Bronchial epithelial cell (primary cell): ENCODE measurements at regions not wholly inside any gene's neighbourhood (a gene's known extent, or its start where the extent isn't known, plus 50 kb on each side); places are given as distances from the start of the nearest gene placed in this dataset.
"Not testable (repeated sequence)": the region's sequence is repeated elsewhere in the genome, so short reads cannot be mapped to it uniquely, and the experiment has no call there.

ENCODE experiments used
- DNase-seq: peaks from one replicate; pipeline ENCODE4 v3.0.0-alpha.2; 2010; ENCODE audit warnings: low read depth
- FAIRE-seq: peaks from 2 replicates; lab custom pipeline; 2011; peaks lifted over from hg19 to GRCh38; lab: Jason Lieb, UNC
- H3K27me3 ChIP-seq: 2 replicates; pipeline ENCODE4 v1.5.1; 2011; ENCODE audit warnings: low read length; ENCODE audit not compliant: control insufficient read depth, insufficient read depth
- H3K36me3 ChIP-seq: 2 replicates; pipeline ENCODE4 v1.5.1; 2011; ENCODE audit warnings: low read length; ENCODE audit not compliant: control insufficient read depth, insufficient read depth
- H3K4me3 ChIP-seq: 2 replicates; pipeline ENCODE4 v1.5.1; 2011; ENCODE audit warnings: mild to moderate bottlenecking, low read depth, low read length, control low read depth
- TF ChIP-seq, protein P1 (sequence below): IDR thresholded peaks from 2 replicates; pipeline ENCODE4 v1.5.1; 2011; ENCODE audit warnings: mild to moderate bottlenecking, moderate library complexity, low read length, control low read depth, inconsistent platforms; ENCODE audit not compliant: insufficient read depth, severe bottlenecking

DNA sequence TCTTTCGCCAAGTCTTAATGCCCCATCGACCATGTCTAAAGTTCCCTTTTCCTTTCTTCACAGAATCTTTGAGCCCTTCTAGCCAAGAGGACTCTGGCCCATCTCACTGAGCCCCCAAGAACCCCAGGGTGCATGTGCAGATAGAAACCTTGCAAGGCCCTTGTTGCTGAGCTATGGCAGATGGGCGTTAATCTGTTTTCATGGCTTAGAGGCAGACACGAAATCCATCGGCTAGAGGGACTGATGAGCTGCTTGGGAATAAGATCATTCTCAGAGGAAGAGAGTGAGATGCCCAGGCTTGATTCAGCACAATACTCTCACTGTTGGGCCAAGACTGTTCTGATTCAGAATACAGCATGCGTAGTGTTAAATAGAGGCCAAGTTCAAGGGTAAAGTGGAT lies 262.5 kb upstream of the C9orf72 start:
- H3K4me3 ChIP-seq = no peak overlapping the region
- DNase-seq = no peak
- TF ChIP-seq, protein P1, sequence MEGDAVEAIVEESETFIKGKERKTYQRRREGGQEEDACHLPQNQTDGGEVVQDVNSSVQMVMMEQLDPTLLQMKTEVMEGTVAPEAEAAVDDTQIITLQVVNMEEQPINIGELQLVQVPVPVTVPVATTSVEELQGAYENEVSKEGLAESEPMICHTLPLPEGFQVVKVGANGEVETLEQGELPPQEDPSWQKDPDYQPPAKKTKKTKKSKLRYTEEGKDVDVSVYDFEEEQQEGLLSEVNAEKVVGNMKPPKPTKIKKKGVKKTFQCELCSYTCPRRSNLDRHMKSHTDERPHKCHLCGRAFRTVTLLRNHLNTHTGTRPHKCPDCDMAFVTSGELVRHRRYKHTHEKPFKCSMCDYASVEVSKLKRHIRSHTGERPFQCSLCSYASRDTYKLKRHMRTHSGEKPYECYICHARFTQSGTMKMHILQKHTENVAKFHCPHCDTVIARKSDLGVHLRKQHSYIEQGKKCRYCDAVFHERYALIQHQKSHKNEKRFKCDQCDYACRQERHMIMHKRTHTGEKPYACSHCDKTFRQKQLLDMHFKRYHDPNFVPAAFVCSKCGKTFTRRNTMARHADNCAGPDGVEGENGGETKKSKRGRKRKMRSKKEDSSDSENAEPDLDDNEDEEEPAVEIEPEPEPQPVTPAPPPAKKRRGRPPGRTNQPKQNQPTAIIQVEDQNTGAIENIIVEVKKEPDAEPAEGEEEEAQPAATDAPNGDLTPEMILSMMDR = no peak
- FAIRE-seq = no peak
- H3K27me3 ChIP-seq = peaks cover 2% of the 10 kb centered on the region
- H3K36me3 ChIP-seq = no peaks in the 10 kb centered on the region

DNA sequence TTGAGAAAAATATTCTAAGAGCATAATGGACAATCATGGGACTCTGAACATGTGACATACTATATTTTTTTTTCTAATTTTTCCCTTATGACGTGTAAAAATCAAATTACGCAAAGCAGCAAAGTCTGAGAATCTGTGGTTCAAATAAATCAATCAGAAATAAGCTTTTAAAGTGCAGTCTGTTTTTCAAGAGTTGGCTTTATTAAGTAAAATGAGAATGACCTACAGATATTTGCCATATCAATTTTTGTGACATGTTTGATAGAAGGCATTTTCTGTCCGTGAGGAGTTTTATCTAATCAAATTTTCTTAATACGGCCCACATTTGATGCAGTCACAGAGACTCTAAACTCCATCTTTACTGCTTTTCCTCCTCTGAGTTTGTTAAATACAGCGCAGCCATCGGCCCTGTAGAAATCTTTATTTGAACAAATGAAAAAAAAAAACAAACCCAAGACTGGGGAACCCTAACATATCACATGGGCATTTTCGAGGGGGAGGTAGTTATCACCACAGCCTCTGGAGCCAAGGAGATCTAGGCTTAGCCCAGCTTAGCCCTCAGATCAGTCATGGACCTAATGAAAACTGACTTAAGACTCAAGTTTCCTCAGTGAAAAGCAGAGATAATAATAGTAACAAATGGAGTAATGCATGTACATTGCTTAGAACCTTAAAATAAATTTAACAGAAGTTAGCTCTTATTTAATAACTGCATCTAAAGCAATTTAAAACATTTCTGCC lies 263.6 kb upstream of the C9orf72 start:
- FAIRE-seq = no peak
- DNase-seq = no peak
- Histone ChIP-seq H3K36me3 (no peaks in the 10 kb centered on the region), H3K4me3 (no peak overlapping the region), H3K27me3 (peaks cover 2% of the 10 kb centered on the region)
- TF ChIP-seq, protein P1 = no peak

DNA sequence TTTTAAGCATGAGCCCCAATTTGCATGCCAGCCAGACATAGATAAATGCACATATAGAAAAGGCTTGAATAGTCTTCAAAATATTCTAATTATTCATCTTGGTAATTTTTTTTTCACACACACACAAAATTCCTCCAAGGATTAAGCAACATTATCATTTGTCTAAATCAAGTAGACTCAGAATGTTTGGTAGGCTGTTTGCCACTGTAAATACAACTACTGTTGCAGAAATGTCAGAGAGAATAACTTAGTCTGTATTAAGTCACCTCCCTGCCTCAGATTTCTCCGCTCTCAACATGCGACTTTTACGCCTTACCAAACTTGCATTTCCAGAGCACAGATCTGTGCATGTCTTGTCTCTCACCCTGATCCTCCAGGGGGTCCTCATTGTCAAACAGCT lies 265.6 kb upstream of the C9orf72 start:
- DNase-seq = no peak
- FAIRE-seq = no peak

DNA sequence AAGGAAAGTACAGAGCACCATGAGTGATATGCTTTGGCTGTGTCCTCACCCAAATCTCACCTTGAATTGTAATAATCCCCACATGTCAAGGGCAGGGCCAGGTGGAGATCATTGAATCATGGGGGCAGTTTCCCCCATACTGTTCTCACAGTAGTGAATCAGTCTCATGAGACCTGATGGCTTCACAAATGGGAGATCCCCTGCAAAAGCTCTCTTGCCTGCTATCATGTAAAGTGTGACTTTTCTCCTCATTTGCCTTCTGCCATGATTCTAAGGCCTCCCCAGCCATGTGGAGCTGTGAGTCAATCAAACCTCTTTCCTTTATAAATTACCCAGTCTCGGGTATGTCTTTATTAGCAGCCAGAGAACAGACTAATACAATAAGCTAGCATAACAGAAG lies 266.5 kb upstream of the C9orf72 start:
- not testable (repeated sequence) for H3K36me3 ChIP-seq, DNase-seq, H3K27me3 ChIP-seq, FAIRE-seq, H3K4me3 ChIP-seq

More for the DNA sequence above, 265.6 kb upstream of the C9orf72 start:
- H3K36me3 ChIP-seq = no peaks in the 10 kb centered on the region
- H3K4me3 ChIP-seq = no peak overlapping the region
- H3K27me3 ChIP-seq = peaks cover 2% of the 10 kb centered on the region
- TF ChIP-seq, protein P1 = no peak

DNA sequence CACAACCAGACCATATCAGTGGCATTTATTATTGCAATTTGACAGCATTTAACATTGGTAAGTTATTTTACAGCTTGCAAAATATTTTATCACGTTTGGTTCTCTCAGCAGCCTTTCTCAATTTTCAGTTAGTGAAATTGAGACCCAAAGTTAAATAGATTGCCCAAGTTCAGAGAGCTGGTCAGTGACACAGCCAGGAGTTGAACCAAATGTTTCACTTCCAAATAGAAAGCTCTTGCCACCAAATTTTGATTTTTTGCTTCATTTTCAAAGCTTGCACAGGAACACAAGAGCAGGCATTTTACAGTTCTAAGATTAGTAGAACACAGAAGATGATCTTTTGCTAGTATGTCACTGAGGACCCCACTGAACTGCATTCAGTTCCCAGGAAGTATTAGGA lies 271.5 kb upstream of the C9orf72 start:
- no peaks in the 10 kb centered on the region for H3K27me3 ChIP-seq
- TF ChIP-seq, protein P1 = no peak
- no peak for FAIRE-seq

DNA sequence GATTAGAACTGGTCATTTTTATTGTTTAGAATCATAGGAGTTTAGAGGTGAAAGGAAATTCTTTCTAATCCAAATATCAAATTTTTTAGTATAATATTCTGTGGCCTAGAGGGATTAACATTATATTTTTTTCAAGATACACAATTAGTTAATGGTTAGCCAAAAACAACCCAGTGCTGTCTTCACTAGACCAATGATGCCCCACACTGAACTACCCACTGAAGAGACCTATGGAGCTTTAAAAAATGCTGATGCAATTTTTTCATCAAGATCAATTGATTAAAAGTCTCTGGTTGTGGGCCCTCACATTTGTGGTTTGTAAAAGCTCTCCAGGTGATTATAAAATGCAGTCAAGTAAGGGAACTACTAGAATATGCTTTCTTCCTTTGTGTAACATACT lies 274.1 kb upstream of the C9orf72 start:
- H3K27me3 ChIP-seq = no peaks in the 10 kb centered on the region
- no peak overlapping the region for H3K4me3 ChIP-seq
- TF ChIP-seq, protein P1 = no peak
- H3K36me3 ChIP-seq = no peaks in the 10 kb centered on the region
- no peak for DNase-seq
- FAIRE-seq = no peak

More for the DNA sequence above, 271.5 kb upstream of the C9orf72 start:
- Histone ChIP-seq H3K4me3 (no peak overlapping the region), H3K36me3 (no peaks in the 10 kb centered on the region)
- DNase-seq = no peak
